ENCODE measurements at regions not wholly inside any gene's neighbourhood (a gene's known extent, or its start where the extent isn't known, plus 50 kb on each side); places are given as distances from the start of the nearest gene placed in this dataset.

DNA sequence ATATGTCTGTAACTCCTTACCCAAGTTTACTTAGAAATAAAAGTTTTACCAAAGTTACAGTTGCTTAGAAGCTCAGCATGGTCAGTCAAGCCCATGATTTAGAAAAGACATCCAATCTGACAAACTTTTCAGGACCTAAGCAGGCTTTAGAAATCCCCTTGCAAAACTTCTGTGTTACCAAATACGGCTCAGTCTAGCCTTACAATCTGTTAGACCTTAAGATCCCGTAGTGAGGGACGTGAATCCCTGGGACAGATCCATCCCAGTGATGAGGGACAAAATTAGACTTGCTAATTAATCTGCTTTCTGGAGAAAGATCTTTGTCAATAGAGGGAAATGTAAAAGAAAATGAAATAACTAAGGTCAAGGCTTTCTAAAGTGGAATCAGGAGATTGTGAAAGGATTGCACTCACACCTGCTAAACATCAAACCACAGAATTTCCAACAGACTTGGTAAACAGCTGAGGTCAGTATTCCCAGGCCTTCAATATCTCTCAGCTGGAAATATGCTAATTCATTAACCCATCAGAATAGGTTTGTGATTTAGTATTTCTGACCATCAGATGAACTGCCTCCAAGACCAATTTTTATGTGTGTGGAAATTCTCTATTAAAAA, 375.3 kb downstream of the DUSP10 start:
- no peaks in the 10 kb centered on the region for H3K9me3 Mint-ChIP-seq
- H3K27me3 Mint-ChIP-seq = peaks cover 10 to 24% of the 10 kb centered on the region in 2 donors
- DNase-seq (no peak), ATAC-seq (replicated peaks) (no peak)
- H3K36me3 Mint-ChIP-seq = no peaks in the 10 kb centered on the region
- H3K4me3 Mint-ChIP-seq = no peak overlapping the region
- H3K27ac Mint-ChIP-seq = no peak overlapping the region
- H3K4me1 Mint-ChIP-seq = no peaks in the 10 kb centered on the region

DNA sequence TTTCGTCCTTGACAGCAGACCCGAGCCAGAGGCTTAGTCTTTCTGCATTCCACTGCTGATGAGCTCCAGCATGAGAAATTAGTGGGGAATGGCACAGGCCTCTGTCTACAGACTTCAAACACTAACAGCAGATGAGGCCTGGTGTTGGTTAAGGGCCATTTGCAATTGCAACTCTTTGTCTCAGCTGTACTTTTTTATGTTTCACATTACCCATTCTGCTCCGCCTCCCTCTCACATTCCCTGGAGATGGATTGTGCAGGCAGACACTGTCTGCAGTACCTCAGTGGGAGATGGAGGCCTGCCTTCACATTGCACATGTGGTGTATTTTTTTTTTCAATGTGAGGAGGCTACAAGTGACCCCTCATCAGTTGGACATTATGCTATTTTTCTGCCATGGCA, 370.2 kb downstream of the DUSP10 start:
- Mint-ChIP-seq H3K36me3 (no peaks in the 10 kb centered on the region), H3K4me3 (no peak overlapping the region), H3K27me3 (peaks cover 15 to 16% of the 10 kb centered on the region in 2 donors), H3K9me3 (no peaks in the 10 kb centered on the region), H3K4me1 (no peaks in the 10 kb centered on the region), H3K27ac (no peak overlapping the region)
- DNase-seq (no peak), ATAC-seq (replicated peaks) (no peak)

DNA sequence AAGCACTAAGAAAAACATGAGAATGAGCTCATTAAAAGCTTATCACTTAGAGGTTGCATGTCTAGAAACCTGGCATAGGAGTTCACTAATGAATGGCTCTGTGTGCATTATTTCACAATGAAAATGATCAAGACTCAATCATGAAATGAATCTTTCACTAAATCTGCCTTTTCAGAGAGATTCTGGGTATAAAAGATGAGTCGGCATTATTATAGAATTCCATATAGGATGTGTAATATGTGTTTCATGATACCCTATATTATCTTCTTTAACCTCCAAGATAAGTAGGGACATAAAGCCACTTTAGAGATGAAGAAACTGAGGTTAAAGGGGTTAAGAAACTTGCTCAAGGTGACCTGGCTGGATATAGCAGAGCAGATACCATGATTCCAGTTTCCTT, 368.1 kb downstream of the DUSP10 start:
- Mint-ChIP-seq H3K36me3 (no peaks in the 10 kb centered on the region), H3K4me1 (no peaks in the 10 kb centered on the region), H3K27ac (no peak overlapping the region), H3K9me3 (no peaks in the 10 kb centered on the region), H3K27me3 (peaks cover 16 to 21% of the 10 kb centered on the region in 2 donors), H3K4me3 (no peak overlapping the region)
- no peak for ATAC-seq (replicated peaks)
- no peak for DNase-seq

DNA sequence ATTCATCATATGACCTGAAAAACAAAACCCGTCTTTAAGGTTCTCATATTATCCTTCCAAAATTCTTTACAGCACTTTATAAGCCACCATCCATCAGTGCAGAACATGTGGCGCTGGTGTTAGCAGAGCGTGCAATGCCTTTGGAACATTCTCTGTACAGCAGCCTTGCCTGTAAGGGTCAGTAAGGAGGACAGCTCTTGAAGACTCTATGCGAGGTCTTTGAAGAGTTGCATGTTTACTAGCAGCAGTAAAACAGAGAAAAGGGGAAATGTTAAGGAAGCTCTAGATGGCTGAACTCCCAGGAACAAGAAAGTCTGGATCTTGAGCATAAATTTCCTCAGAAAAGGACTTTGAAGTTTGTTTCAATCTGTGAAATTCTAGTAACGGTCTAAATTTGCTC, 365.6 kb downstream of the DUSP10 start:
- Mint-ChIP-seq H3K36me3 (no peaks in the 10 kb centered on the region), H3K4me1 (no peaks in the 10 kb centered on the region), H3K27ac (no peak overlapping the region), H3K4me3 (no peak overlapping the region), H3K9me3 (no peaks in the 10 kb centered on the region), H3K27me3 (peaks cover 10 to 17% of the 10 kb centered on the region in 2 donors)
- ATAC-seq (replicated peaks) (no peak), DNase-seq (no peak)

- Mint-ChIP-seq H3K27me3 (peaks cover 4 to 11% of the 10 kb centered on the region in 2 donors), H3K4me3 (no peak overlapping the region), H3K36me3 (no peaks in the 10 kb centered on the region), H3K9me3 (no peaks in the 10 kb centered on the region), H3K4me1 (no peaks in the 10 kb centered on the region), H3K27ac (no peak overlapping the region)
- ATAC-seq (replicated peaks) = no peak
- DNase-seq = no peak
These were observed 359.8 kb downstream of the DUSP10 start for GRCh38 chr1:221381910-221382623.

DNA sequence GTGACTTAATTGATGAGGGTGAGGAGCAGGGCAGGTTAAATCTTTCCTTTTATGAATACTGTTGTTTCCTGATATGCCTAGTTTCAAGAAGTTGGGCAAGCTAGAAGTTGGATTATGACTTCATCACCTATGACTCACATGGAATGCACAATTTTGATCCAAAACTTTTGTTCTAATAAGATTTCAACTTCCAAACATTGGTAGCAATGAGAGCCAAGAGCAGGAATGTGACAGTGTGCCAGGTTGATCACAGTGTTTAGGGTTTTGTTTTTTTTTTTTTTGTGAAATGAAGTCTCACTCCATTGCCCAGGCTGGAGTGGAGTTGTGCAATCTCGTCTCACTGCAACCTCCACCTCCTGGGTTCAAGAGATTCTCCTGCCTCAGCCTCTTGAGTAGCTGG, 349.4 kb downstream of the DUSP10 start:
- Mint-ChIP-seq H3K27me3 (peaks cover 22 to 34% of the 10 kb centered on the region in 2 donors), H3K27ac (no peak overlapping the region), H3K36me3 (no peaks in the 10 kb centered on the region), H3K4me1 (no peaks in the 10 kb centered on the region), H3K4me3 (no peak overlapping the region), H3K9me3 (peaks cover 0 to 4% of the 10 kb centered on the region in 2 donors)
- ATAC-seq (replicated peaks) = no peak
- no peak for DNase-seq

DNA sequence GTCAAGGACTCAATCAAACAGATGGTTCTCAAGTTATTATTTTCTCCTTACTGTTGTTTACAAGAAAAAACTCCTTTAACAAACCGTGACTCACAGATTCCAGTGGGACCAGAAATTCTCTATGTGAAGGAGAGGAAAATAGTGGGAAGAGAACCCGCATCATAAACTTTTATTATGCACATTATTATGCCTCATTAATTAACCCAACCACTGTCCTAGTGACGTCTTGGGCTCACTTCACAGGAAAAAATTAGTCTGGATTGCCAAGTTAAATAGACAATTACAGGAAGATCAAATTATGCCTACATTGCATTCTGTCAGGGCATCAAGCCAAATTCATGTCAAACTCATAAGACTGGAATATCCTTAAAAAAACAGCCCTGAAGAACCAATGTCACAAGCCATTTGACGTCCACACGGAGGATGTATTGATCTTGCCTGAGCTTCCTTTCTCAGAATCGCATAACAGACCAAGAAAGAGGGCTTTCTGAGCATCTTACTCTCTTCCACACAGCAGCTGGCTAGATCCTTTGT, 347.8 kb downstream of the DUSP10 start:
- H3K4me1 Mint-ChIP-seq = no peaks in the 10 kb centered on the region
- no peak for DNase-seq
- ATAC-seq (replicated peaks) = no peak
- H3K9me3 Mint-ChIP-seq = peaks cover 0 to 6% of the 10 kb centered on the region in 2 donors
- peaks cover 22 to 29% of the 10 kb centered on the region in 2 donors for H3K27me3 Mint-ChIP-seq
- no peak overlapping the region for H3K4me3 Mint-ChIP-seq
- H3K27ac Mint-ChIP-seq = no peak overlapping the region
- H3K36me3 Mint-ChIP-seq = no peaks in the 10 kb centered on the region

GRCh38 chr1:221396526-221396925, 345.4 kb downstream of the DUSP10 start:
- peaks cover 22% of the 10 kb centered on the region in 2 donors for H3K27me3 Mint-ChIP-seq
- no peaks in the 10 kb centered on the region for H3K4me1 Mint-ChIP-seq
- no peak for DNase-seq
- H3K4me3 Mint-ChIP-seq = no peak overlapping the region
- peaks cover 4 to 6% of the 10 kb centered on the region in 2 donors for H3K9me3 Mint-ChIP-seq
- no peak overlapping the region for H3K27ac Mint-ChIP-seq
- H3K36me3 Mint-ChIP-seq = no peaks in the 10 kb centered on the region
- ATAC-seq (replicated peaks) = no peak

GRCh38 chr1:221397141-221397540, 344.7 kb downstream of the DUSP10 start:
- ATAC-seq (replicated peaks) (no peak), DNase-seq (no peak)
- Mint-ChIP-seq H3K9me3 (peaks cover 6 to 7% of the 10 kb centered on the region in 2 donors), H3K4me3 (no peak overlapping the region), H3K36me3 (no peaks in the 10 kb centered on the region), H3K27me3 (peaks cover 22 to 25% of the 10 kb centered on the region in 2 donors), H3K27ac (no peak overlapping the region), H3K4me1 (no peaks in the 10 kb centered on the region)

DNA sequence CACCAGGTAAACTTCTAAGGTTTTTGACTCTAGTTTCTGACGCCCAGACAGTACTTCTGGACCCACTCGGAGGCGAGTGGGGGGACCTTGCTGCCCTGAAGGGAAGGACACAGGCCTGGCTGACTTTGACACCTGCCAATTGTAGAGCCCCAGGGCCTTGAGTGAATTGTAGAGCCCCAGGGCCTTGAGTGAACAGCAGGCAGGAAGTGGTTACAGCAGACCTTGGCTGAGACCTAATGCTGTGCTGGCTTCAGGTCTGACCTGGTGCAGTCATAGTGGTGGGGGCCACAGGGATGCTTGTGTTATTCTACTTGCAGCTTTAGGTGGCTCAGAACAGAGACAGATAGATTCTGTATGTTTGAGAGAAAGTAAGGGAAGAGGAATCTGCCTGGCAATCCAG, 344.3 kb downstream of the DUSP10 start:
- H3K4me1 Mint-ChIP-seq = no peaks in the 10 kb centered on the region
- H3K27me3 Mint-ChIP-seq = peaks cover 27 to 30% of the 10 kb centered on the region in 2 donors
- no peak for DNase-seq
- no peak overlapping the region for H3K27ac Mint-ChIP-seq
- no peak for ATAC-seq (replicated peaks)
- peaks cover 8 to 10% of the 10 kb centered on the region in 2 donors for H3K9me3 Mint-ChIP-seq
- no peaks in the 10 kb centered on the region for H3K36me3 Mint-ChIP-seq
- H3K4me3 Mint-ChIP-seq = no peak overlapping the region

GRCh38 chr1:221405146-221405545, 336.7 kb downstream of the DUSP10 start:
- ATAC-seq (replicated peaks) (no peak), DNase-seq (no peak)
- Mint-ChIP-seq H3K4me3 (no peak overlapping the region), H3K9me3 (peaks cover 2 to 6% of the 10 kb centered on the region in 2 donors), H3K27me3 (peaks cover 7 to 11% of the 10 kb centered on the region in 2 donors), H3K4me1 (peaks cover 3 to 5% of the 10 kb centered on the region in 2 donors), H3K36me3 (no peaks in the 10 kb centered on the region), H3K27ac (no peak overlapping the region)

- H3K4me1 Mint-ChIP-seq = peaks cover 3 to 5% of the 10 kb centered on the region in 2 donors
- DNase-seq (no peak), ATAC-seq (replicated peaks) (no peak)
- H3K9me3 Mint-ChIP-seq = no peaks in the 10 kb centered on the region
- H3K36me3 Mint-ChIP-seq = no peaks in the 10 kb centered on the region
- peaks cover 5 to 6% of the 10 kb centered on the region in 2 donors for H3K27me3 Mint-ChIP-seq
- no peak overlapping the region for H3K4me3 Mint-ChIP-seq
- H3K27ac Mint-ChIP-seq = no peak overlapping the region
These were observed 333.6 kb downstream of the DUSP10 start for GRCh38 chr1:221408117-221408803.

GRCh38 chr1:221411283-221411682, 330.6 kb downstream of the DUSP10 start:
- DNase-seq = no peak
- no peak overlapping the region for H3K27ac Mint-ChIP-seq

GRCh38 chr1:221414772-221415539, 326.9 kb downstream of the DUSP10 start:
- Mint-ChIP-seq H3K4me1 (no peaks in the 10 kb centered on the region), H3K27me3 (peaks cover 14 to 18% of the 10 kb centered on the region in 2 donors), H3K27ac (no peak overlapping the region), H3K9me3 (no peaks in the 10 kb centered on the region), H3K4me3 (no peak overlapping the region), H3K36me3 (no peaks in the 10 kb centered on the region)
- DNase-seq = no peak
- no peak for ATAC-seq (replicated peaks)

More at GRCh38 chr1:221411283-221411682, 330.6 kb downstream of the DUSP10 start:
- Mint-ChIP-seq H3K4me3 (no peak overlapping the region), H3K27me3 (peaks cover 15 to 18% of the 10 kb centered on the region in 2 donors), H3K36me3 (no peaks in the 10 kb centered on the region), H3K9me3 (no peaks in the 10 kb centered on the region), H3K4me1 (no peaks in the 10 kb centered on the region)
- ATAC-seq (replicated peaks) = no peak

Measured in stimulated activated naive B cell treated with anti-CD40 and anti-IgM and Interleukin-4, amounts not matched to agents 10 μg/mL and 1 μg/mL and 100 μg/mL, for 72 hours (primary cell).